ENCODE measurements at regions not wholly inside any gene's neighbourhood (a gene's known extent, or its start where the extent isn't known, plus 50 kb on each side); places are given as distances from the start of the nearest gene placed in this dataset.

GRCh38 chrX:13474164-13474516 lies 95.3 kb upstream of the EGFL6 start:
- TF ChIP-seq POLR2A (IDR thresholded peaks at IDR 0.05) (no peak), CTCF (IDR thresholded peaks at IDR 0.05) (no peak), EP300 (IDR thresholded peaks at IDR 0.05) (no peak)
